ENCODE measurements at regions not wholly inside any gene's neighbourhood (a gene's known extent, or its start where the extent isn't known, plus 50 kb on each side); places are given as distances from the start of the nearest gene placed in this dataset.
"Not testable (repeated sequence)": the region's sequence is repeated elsewhere in the genome, so short reads cannot be mapped to it uniquely, and the experiment has no call there.

- no peak for DNase-seq
Measured at GRCh38 chr9:71361357-71361756, 239.9 kb upstream of the TRPM3 start.

- DNase-seq = no peak
Measured at GRCh38 chr9:71357346-71357745, 235.9 kb upstream of the TRPM3 start.

- no peak for DNase-seq
Measured at GRCh38 chr9:71355884-71356283, 234.5 kb upstream of the TRPM3 start.

- no peak for DNase-seq
Measured at GRCh38 chr9:71353720-71354119, 232.3 kb upstream of the TRPM3 start.

- DNase-seq = no peak
Measured at GRCh38 chr9:71352837-71353236, 231.4 kb upstream of the TRPM3 start.

GRCh38 chr9:71349218-71349617 lies 227.8 kb upstream of the TRPM3 start:
- DNase-seq = no peak

- no peak for DNase-seq
Measured at GRCh38 chr9:71333321-71333720, 211.9 kb upstream of the TRPM3 start.

GRCh38 chr9:71331603-71332002 lies 210.2 kb upstream of the TRPM3 start:
- DNase-seq = no peak

GRCh38 chr9:71329873-71330272 lies 208.5 kb upstream of the TRPM3 start:
- DNase-seq = no peak

GRCh38 chr9:71326360-71326759 lies 204.9 kb upstream of the TRPM3 start:
- no peak for DNase-seq

GRCh38 chr9:71323357-71323756 lies 201.9 kb upstream of the TRPM3 start:
- DNase-seq = no peak

GRCh38 chr9:71322311-71322710 lies 200.9 kb upstream of the TRPM3 start:
- DNase-seq = no peak

GRCh38 chr9:71308454-71308853 lies 187.0 kb upstream of the TRPM3 start:
- no peak for DNase-seq

GRCh38 chr9:71306134-71306533 lies 184.7 kb upstream of the TRPM3 start:
- no peak for DNase-seq

GRCh38 chr9:71303351-71303750 lies 181.9 kb upstream of the TRPM3 start:
- DNase-seq = no peak

GRCh38 chr9:71302776-71303175 lies 181.4 kb upstream of the TRPM3 start:
- DNase-seq = no peak

- DNase-seq = no peak
Measured at GRCh38 chr9:71295928-71296327, 174.5 kb upstream of the TRPM3 start.

- no peak for DNase-seq
Measured at GRCh38 chr9:71286146-71286545, 164.7 kb upstream of the TRPM3 start.

- peak; percentile 22 for DNase-seq
Measured at GRCh38 chr9:71285191-71285656, 163.8 kb upstream of the TRPM3 start.

- DNase-seq = not testable (repeated sequence)
Measured at GRCh38 chr9:71282116-71282515, 160.7 kb upstream of the TRPM3 start.

GRCh38 chr9:71279151-71279739 lies 157.8 kb upstream of the TRPM3 start:
- no peak for DNase-seq

GRCh38 chr9:71273613-71274012 lies 152.2 kb upstream of the TRPM3 start:
- DNase-seq = no peak

GRCh38 chr9:71271602-71272001 lies 150.2 kb upstream of the TRPM3 start:
- no peak for DNase-seq

GRCh38 chr9:71270554-71270953 lies 149.1 kb upstream of the TRPM3 start:
- no peak for DNase-seq

GRCh38 chr9:71269859-71270258 lies 148.4 kb upstream of the TRPM3 start:
- DNase-seq = no peak
